IMR-90 (cell line): ENCODE measurements at regions not wholly inside any gene's neighbourhood (a gene's known extent, or its start where the extent isn't known, plus 50 kb on each side); places are given as distances from the start of the nearest gene placed in this dataset.

Source experiments
- ATAC-seq: fragments of 200-7000 bp; cut with Tn5 transposase; 2 replicates; pipeline ENCODE4 v1.9.1; 2020; ENCODE audit warnings: low read depth, mild to moderate bottlenecking, moderate library complexity
- BruUV-seq: library from RNA; stranded (reverse); fragments of 400-500 nt; replicated peaks from 2 replicates; lab custom pipeline; 2021; lab: Mats Ljungman, UMichigan
- CTCF ChIA-PET: fragments of 300-600 bp; formaldehyde crosslinking; extraction: SDS; loops from one replicate; lab custom pipeline; 2021; ENCODE audit warnings: antibody characterized with exemption; lab: Yijun Ruan, JAX
- POLR2A ChIA-PET: fragments of 300-600 bp; sonication (Branson Sonifier 250); formaldehyde crosslinking; loops from one replicate; lab custom pipeline; 2022; ENCODE audit warnings: antibody characterized with exemption; ENCODE audit not compliant: unreplicated experiment; lab: Charles Lee
- DNase-seq: peaks from one replicate; pipeline ENCODE4 v3.0.0; 2013
- H2AFZ ChIP-seq: replicated peaks from 2 replicates; pipeline ENCODE3; 2013; ENCODE audit warnings: low read length, mild to moderate bottlenecking; ENCODE audit not compliant: poor library complexity
- H2AK5ac ChIP-seq: 2 replicates; pipeline ENCODE4 v1.6.1; 2013; ENCODE audit warnings: low read depth, low read length, inconsistent platforms
- H2AK9ac ChIP-seq: replicated peaks from 2 replicates; pipeline ENCODE3; 2013; ENCODE audit warnings: mild to moderate bottlenecking, low read depth, low read length, moderate library complexity; ENCODE audit not compliant: poor library complexity
- H2BK120ac ChIP-seq: 2 replicates; pipeline ENCODE4 v1.6.1; 2013; ENCODE audit warnings: low read depth, low read length, inconsistent platforms
- H2BK15ac ChIP-seq: 3 replicates; pipeline ENCODE4 v1.6.1; 2013; ENCODE audit warnings: low read depth, low read length, inconsistent platforms
- H2BK20ac ChIP-seq: 2 replicates; pipeline ENCODE4 v1.6.1; 2013; ENCODE audit warnings: low read depth, mild to moderate bottlenecking, inconsistent platforms, low read length, moderate library complexity
- H2BK5ac ChIP-seq: 2 replicates; pipeline ENCODE4 v1.6.1; 2013; ENCODE audit warnings: mild to moderate bottlenecking, low read depth, low read length, inconsistent platforms; ENCODE audit not compliant: poor library complexity, severe bottlenecking
- H3K14ac ChIP-seq: replicated peaks from 2 replicates; pipeline ENCODE4 v1.6.1; 2013; ENCODE audit warnings: low read depth, low read length, inconsistent platforms
- H3K18ac ChIP-seq: 2 replicates; pipeline ENCODE4 v1.6.1; 2013; ENCODE audit warnings: low read depth, low read length, control low read depth
- H3K23ac ChIP-seq: 2 replicates; pipeline ENCODE4 v1.6.1; 2013; ENCODE audit warnings: low read depth, low read length, inconsistent platforms
- H3K27ac ChIP-seq: 2 replicates; pipeline ENCODE4 v1.5.1; 2013; ENCODE audit warnings: mild to moderate bottlenecking, control low read depth, low read length; ENCODE audit not compliant: insufficient read depth
- H3K27me3 ChIP-seq: 2 replicates; pipeline ENCODE4 v1.6.1; 2013; ENCODE audit warnings: low read length; ENCODE audit not compliant: control insufficient read depth, insufficient read depth
- H3K36me3 ChIP-seq: 2 replicates; pipeline ENCODE4 v1.6.1; 2013; ENCODE audit warnings: low read length, mixed read lengths; ENCODE audit not compliant: control insufficient read depth, insufficient read depth
- H3K4ac ChIP-seq: 2 replicates; pipeline ENCODE4 v1.6.1; 2013; ENCODE audit warnings: low read depth, low read length, inconsistent platforms
- H3K4me1 ChIP-seq: 2 replicates; pipeline ENCODE4 v1.6.1; 2013; ENCODE audit warnings: low read length, mixed read lengths; ENCODE audit not compliant: control insufficient read depth, insufficient read depth
- H3K4me2 ChIP-seq: 2 replicates; pipeline ENCODE4 v1.6.1; 2013; ENCODE audit warnings: low read depth, mild to moderate bottlenecking, control low read depth, low read length, moderate library complexity
- H3K4me3 ChIP-seq: 2 replicates; pipeline ENCODE4 v1.5.1; 2013; ENCODE audit warnings: low read depth, mild to moderate bottlenecking, control low read depth, low read length, moderate library complexity; ENCODE audit not compliant: insufficient read depth
- H3K56ac ChIP-seq: 2 replicates; pipeline ENCODE4 v1.6.1; 2013; ENCODE audit warnings: low read length, inconsistent platforms; ENCODE audit not compliant: insufficient read depth; ENCODE audit errors: extremely low read depth
- H3K79me1 ChIP-seq, 2 experiments: 2 replicates each; pipeline ENCODE4 v1.6.1; 2013; ENCODE audit warnings: low read length in 2 of 2, inconsistent platforms in 1 of 2, low read depth in 1 of 2
- H3K9ac ChIP-seq: 2 replicates; pipeline ENCODE4 v1.6.1; 2013; ENCODE audit warnings: low read depth, low read length, control low read depth
- H3K9me1 ChIP-seq: 2 replicates; pipeline ENCODE4 v1.6.1; 2013; ENCODE audit warnings: low read length, inconsistent platforms; ENCODE audit not compliant: insufficient read depth
- H3K9me3 ChIP-seq: 2 replicates; pipeline ENCODE4 v1.6.1; 2013; ENCODE audit warnings: low read length; ENCODE audit not compliant: control insufficient read depth, insufficient read depth
- H4K20me1 ChIP-seq: 2 replicates; pipeline ENCODE4 v1.6.1; 2013; ENCODE audit warnings: low read length, inconsistent platforms; ENCODE audit not compliant: insufficient read depth
- H4K5ac ChIP-seq: 2 replicates; pipeline ENCODE4 v1.6.1; 2013; ENCODE audit warnings: mild to moderate bottlenecking, low read depth, low read length, control low read depth
- H4K8ac ChIP-seq, 2 experiments: 2 replicates each; pipeline ENCODE4 v1.6.1; 2013; ENCODE audit warnings: low read depth in 2 of 2, low read length in 2 of 2, control low read depth in 1 of 2, inconsistent platforms in 1 of 2
- H4K91ac ChIP-seq: 2 replicates; pipeline ENCODE4 v1.6.1; 2013; ENCODE audit warnings: low read depth, low read length, inconsistent platforms; ENCODE audit not compliant: insufficient read depth
- BHLHE40 ChIP-seq: fragments of 150-350 bp; IDR thresholded peaks from 2 replicates; pipeline ENCODE4 v1.6.1; 2016; ENCODE audit warnings: mild to moderate bottlenecking, low read depth, low read length
- CEBPB ChIP-seq: IDR thresholded peaks from 2 replicates; pipeline ENCODE4 v1.6.1; 2012; ENCODE audit warnings: low read depth, low read length, improper control_type of control experiment
- CHD1 ChIP-seq: IDR thresholded peaks from 2 replicates; pipeline ENCODE4 v1.6.1; 2012; ENCODE audit warnings: low read depth, low read length, improper control_type of control experiment
- FOS ChIP-seq: fragments of 150-350 bp; IDR thresholded peaks from 2 replicates; pipeline ENCODE4 v1.6.1; 2016; ENCODE audit warnings: low read depth, low read length
- MAFK ChIP-seq: IDR thresholded peaks from 2 replicates; pipeline ENCODE4 v1.6.1; 2012; ENCODE audit warnings: low read depth, low read length, improper control_type of control experiment
- MAZ ChIP-seq: IDR thresholded peaks from 2 replicates; pipeline ENCODE4 v1.6.1; 2012; ENCODE audit warnings: low read depth, mild to moderate bottlenecking, low read length, improper control_type of control experiment, moderate library complexity, borderline replicate concordance
- MXI1 ChIP-seq: IDR thresholded peaks from 2 replicates; pipeline ENCODE4 v1.6.1; 2012; ENCODE audit warnings: low read depth, mild to moderate bottlenecking, low read length, moderate library complexity, borderline replicate concordance
- NFE2L2 ChIP-seq: fragments of 150-350 bp; IDR thresholded peaks from 2 replicates; pipeline ENCODE4 v1.6.1; 2016; ENCODE audit warnings: low read depth, mild to moderate bottlenecking, low read length
- POLR2A ChIP-seq: IDR thresholded peaks from 2 replicates; pipeline ENCODE4 v1.6.1; 2012; ENCODE audit warnings: mild to moderate bottlenecking, low read depth, low read length
- RAD21 ChIP-seq: IDR thresholded peaks from 2 replicates; pipeline ENCODE4 v1.6.1; 2012; ENCODE audit warnings: low read length, improper control_type of control experiment
- RCOR1 ChIP-seq: IDR thresholded peaks from 2 replicates; pipeline ENCODE4 v1.6.1; 2012; ENCODE audit warnings: mild to moderate bottlenecking, low read length, improper control_type of control experiment; ENCODE audit not compliant: insufficient replicate concordance
- RFX5 ChIP-seq: IDR thresholded peaks from 2 replicates; pipeline ENCODE4 v1.8.0; 2012; ENCODE audit warnings: low read depth, mild to moderate bottlenecking, low read length, moderate library complexity
- SMC3 ChIP-seq: fragments of 150-350 bp; IDR thresholded peaks from 2 replicates; pipeline ENCODE4 v1.6.1; 2016; ENCODE audit warnings: low read depth, mild to moderate bottlenecking, antibody characterized with exemption, low read length, moderate library complexity
- USF2 ChIP-seq: fragments of 150-350 bp; IDR thresholded peaks from 2 replicates; pipeline ENCODE4 v1.6.1; 2017; ENCODE audit warnings: mild to moderate bottlenecking, antibody characterized with exemption, low read length, low read depth
- dilution Hi-C: fragments of 300-500 bp; cut with HindIII; formaldehyde crosslinking; loops from one replicate; pipeline ENCODE4 v1.14.3; 2018; ENCODE audit warnings: low sequenced_read_pairs; ENCODE audit not compliant: unreplicated experiment
- in situ Hi-C: fragments of 300-500 bp; cut with MboI; formaldehyde crosslinking; loops from 3 replicates; pipeline ENCODE4 v1.14.3; 2019; ENCODE audit warnings: low sequenced_read_pairs, inconsistent platforms, mixed read lengths
- intact Hi-C: fragments of 100-400 bp; cut with micrococcal nuclease; formaldehyde crosslinking; loops from 2 replicates; pipeline ENCODE4 v1.10.0; 2022
- TF ChIP-seq, protein P1 (sequence below): conservative IDR thresholded peaks from 2 replicates; pipeline ENCODE4 v1.5.1; 2012; ENCODE audit warnings: mild to moderate bottlenecking, low read depth, low read length, improper control_type of control experiment
- TF ChIP-seq, protein P2 (sequence below): fragments of 150-350 bp; IDR thresholded peaks from 2 replicates; pipeline ENCODE4 v1.6.1; 2016; ENCODE audit warnings: low read depth, mild to moderate bottlenecking, low read length, moderate library complexity, borderline replicate concordance

DNA sequence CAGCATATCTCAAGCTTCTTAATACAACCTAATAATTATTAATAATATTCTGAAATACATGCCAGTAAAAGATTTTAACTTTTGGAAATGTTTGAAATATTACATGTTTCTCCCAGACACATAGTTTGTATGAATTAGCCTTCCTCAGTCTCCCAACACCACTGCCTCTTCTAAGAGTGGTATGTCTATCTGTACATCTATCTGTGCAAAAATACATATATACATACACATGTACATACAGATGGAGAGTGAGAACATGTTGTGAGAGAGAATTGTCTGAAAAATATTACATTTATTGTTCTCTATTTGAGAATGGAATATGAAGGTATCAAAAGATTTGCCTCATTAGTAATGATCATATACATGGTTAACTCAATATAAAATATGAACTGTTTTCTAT lies 1567.2 kb upstream of the PRR20A start:
- Histone ChIP-seq H3K4me3 (no peak overlapping the region), H2BK20ac (no peak overlapping the region), H2AK9ac (no peak overlapping the region), H3K9ac (no peak overlapping the region), H4K20me1 (no peaks in the 10 kb centered on the region), H3K27me3 (no peaks in the 10 kb centered on the region), H3K9me3 (peaks cover 9% of the 10 kb centered on the region; the same call in 1 of the 2 replicates), H3K79me1 (no peaks in the 10 kb centered on the region), H3K14ac (no peak overlapping the region), H3K36me3 (no peaks in the 10 kb centered on the region), H3K9me1 (no peaks in the 10 kb centered on the region), H2AK5ac (no peak overlapping the region), H2AFZ (no peak overlapping the region), H3K4ac (no peak overlapping the region), H3K4me1 (no peaks in the 10 kb centered on the region), H3K56ac (no peak overlapping the region), H4K91ac (no peak overlapping the region), H2BK120ac (no peak overlapping the region), H3K27ac (no peak overlapping the region), H2BK5ac (no peak overlapping the region), H3K18ac (no peak overlapping the region), H4K5ac (no peak overlapping the region), H4K8ac (no peak overlapping the region), H3K4me2 (no peak overlapping the region), H2BK15ac (no peak overlapping the region), H3K23ac (no peak overlapping the region)
- no peak for ATAC-seq
- no TSS peak for BruUV-seq
- ChIA-PET CTCF (no interaction called here), POLR2A (no interaction called here)
- in situ Hi-C loops (no loop called here), intact Hi-C loops (no loop called here), dilution Hi-C loops (no loop called here)
- DNase-seq = no peak
- TF ChIP-seq, protein P1, sequence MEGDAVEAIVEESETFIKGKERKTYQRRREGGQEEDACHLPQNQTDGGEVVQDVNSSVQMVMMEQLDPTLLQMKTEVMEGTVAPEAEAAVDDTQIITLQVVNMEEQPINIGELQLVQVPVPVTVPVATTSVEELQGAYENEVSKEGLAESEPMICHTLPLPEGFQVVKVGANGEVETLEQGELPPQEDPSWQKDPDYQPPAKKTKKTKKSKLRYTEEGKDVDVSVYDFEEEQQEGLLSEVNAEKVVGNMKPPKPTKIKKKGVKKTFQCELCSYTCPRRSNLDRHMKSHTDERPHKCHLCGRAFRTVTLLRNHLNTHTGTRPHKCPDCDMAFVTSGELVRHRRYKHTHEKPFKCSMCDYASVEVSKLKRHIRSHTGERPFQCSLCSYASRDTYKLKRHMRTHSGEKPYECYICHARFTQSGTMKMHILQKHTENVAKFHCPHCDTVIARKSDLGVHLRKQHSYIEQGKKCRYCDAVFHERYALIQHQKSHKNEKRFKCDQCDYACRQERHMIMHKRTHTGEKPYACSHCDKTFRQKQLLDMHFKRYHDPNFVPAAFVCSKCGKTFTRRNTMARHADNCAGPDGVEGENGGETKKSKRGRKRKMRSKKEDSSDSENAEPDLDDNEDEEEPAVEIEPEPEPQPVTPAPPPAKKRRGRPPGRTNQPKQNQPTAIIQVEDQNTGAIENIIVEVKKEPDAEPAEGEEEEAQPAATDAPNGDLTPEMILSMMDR = no peak
- no peak for TF ChIP-seq RAD21
- TF ChIP-seq MXI1 = no peak
- TF ChIP-seq CEBPB = no peak
- TF ChIP-seq RCOR1 = no peak
- TF ChIP-seq, protein P2, sequence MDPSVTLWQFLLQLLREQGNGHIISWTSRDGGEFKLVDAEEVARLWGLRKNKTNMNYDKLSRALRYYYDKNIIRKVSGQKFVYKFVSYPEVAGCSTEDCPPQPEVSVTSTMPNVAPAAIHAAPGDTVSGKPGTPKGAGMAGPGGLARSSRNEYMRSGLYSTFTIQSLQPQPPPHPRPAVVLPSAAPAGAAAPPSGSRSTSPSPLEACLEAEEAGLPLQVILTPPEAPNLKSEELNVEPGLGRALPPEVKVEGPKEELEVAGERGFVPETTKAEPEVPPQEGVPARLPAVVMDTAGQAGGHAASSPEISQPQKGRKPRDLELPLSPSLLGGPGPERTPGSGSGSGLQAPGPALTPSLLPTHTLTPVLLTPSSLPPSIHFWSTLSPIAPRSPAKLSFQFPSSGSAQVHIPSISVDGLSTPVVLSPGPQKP = no peak
- no peak for TF ChIP-seq CHD1
- TF ChIP-seq SMC3 = no peak
- TF ChIP-seq BHLHE40 = no peak
- no peak for TF ChIP-seq FOS
- no peak for TF ChIP-seq NFE2L2
- TF ChIP-seq RFX5 = no peak
- TF ChIP-seq MAFK = no peak
- no peak for TF ChIP-seq USF2
- TF ChIP-seq MAZ = no peak
- no peak for TF ChIP-seq POLR2A
